Upper lobe of right lung (tissue), 1 donor: ENCODE measurements at regions not wholly inside any gene's neighbourhood (a gene's known extent, or its start where the extent isn't known, plus 50 kb on each side); places are given as distances from the start of the nearest gene placed in this dataset.

Experiments used
- ATAC-seq: fragments of 200-7000 bp; cut with Tn5 transposase; one replicate; pipeline ENCODE4 v1.9.1; 2020; ENCODE audit warnings: mild to moderate bottlenecking, moderate library complexity
- DNase-seq: peaks from one replicate; pipeline ENCODE4 v3.0.0-alpha.2; 2020
- H3K27ac ChIP-seq: fragments of 200-600 bp; one replicate; pipeline ENCODE4 v1.8.0; 2022
- H3K27me3 ChIP-seq: fragments of 200-600 bp; one replicate; pipeline ENCODE4 v1.8.0; 2022; ENCODE audit warnings: mild to moderate bottlenecking
- H3K36me3 ChIP-seq: fragments of 200-600 bp; one replicate; pipeline ENCODE4 v1.8.0; 2022
- H3K4me1 ChIP-seq: fragments of 200-600 bp; one replicate; pipeline ENCODE4 v1.8.0; 2022
- H3K4me3 ChIP-seq: fragments of 200-600 bp; one replicate; pipeline ENCODE4 v1.8.0; 2022; ENCODE audit warnings: mild to moderate bottlenecking
- H3K9me3 ChIP-seq: fragments of 200-600 bp; one replicate; pipeline ENCODE4 v1.8.0; 2022
- intact Hi-C: fragments of 100-400 bp; cut with DNase I; formaldehyde crosslinking; loops from one replicate; pipeline ENCODE4 v1.11.0; 2022
- TF ChIP-seq, protein P1 (sequence below): fragments of 200-600 bp; IDR thresholded peaks from one replicate; pipeline ENCODE4 v1.8.0; 2022; ENCODE audit warnings: antibody characterized with exemption
- donor health status: DM: no; HTN: yes; CAD: no; lungs with severe emphysema.

- Histone ChIP-seq H3K4me1 (no peaks in the 10 kb centered on the region), H3K27ac (no peak overlapping the region), H3K27me3 (peaks cover 10% of the 10 kb centered on the region), H3K4me3 (no peak overlapping the region), H3K36me3 (no peaks in the 10 kb centered on the region), H3K9me3 (no peaks in the 10 kb centered on the region)
- TF ChIP-seq, protein P1, sequence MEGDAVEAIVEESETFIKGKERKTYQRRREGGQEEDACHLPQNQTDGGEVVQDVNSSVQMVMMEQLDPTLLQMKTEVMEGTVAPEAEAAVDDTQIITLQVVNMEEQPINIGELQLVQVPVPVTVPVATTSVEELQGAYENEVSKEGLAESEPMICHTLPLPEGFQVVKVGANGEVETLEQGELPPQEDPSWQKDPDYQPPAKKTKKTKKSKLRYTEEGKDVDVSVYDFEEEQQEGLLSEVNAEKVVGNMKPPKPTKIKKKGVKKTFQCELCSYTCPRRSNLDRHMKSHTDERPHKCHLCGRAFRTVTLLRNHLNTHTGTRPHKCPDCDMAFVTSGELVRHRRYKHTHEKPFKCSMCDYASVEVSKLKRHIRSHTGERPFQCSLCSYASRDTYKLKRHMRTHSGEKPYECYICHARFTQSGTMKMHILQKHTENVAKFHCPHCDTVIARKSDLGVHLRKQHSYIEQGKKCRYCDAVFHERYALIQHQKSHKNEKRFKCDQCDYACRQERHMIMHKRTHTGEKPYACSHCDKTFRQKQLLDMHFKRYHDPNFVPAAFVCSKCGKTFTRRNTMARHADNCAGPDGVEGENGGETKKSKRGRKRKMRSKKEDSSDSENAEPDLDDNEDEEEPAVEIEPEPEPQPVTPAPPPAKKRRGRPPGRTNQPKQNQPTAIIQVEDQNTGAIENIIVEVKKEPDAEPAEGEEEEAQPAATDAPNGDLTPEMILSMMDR: no peak
- intact Hi-C loops: no loop called here
- no peak for DNase-seq
- ATAC-seq: no peak
These were observed 276.9 kb downstream of the TCF7L2 start for GRCh38 chr10:113226831-113227445.

DNA sequence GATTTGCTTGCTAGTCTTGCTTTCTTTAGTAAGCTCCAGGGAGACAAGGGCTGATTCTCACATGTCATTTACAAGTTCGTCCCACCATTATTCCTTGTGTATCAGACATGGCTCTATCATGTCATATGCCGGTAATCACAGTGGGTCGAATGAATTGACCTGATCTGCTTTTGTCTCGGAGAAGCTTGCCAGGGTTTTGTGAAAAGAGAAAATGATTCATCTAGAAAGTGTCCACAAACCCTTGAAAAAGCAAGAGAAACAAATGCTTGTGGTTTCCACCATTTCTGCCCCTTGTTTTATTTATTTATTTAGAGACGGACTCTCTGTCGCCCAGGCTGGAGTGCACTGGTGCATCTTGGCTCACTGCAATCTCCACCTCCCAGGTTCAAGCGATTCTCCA lies 278.5 kb downstream of the TCF7L2 start:
- intact Hi-C loops: no loop called here
- Histone ChIP-seq H3K27me3 (peaks cover 10% of the 10 kb centered on the region), H3K4me1 (no peaks in the 10 kb centered on the region), H3K27ac (no peak overlapping the region), H3K9me3 (no peaks in the 10 kb centered on the region), H3K36me3 (no peaks in the 10 kb centered on the region), H3K4me3 (no peak overlapping the region)
- TF ChIP-seq, protein P1: no peak
- DNase-seq (no peak), ATAC-seq (no peak)

DNA sequence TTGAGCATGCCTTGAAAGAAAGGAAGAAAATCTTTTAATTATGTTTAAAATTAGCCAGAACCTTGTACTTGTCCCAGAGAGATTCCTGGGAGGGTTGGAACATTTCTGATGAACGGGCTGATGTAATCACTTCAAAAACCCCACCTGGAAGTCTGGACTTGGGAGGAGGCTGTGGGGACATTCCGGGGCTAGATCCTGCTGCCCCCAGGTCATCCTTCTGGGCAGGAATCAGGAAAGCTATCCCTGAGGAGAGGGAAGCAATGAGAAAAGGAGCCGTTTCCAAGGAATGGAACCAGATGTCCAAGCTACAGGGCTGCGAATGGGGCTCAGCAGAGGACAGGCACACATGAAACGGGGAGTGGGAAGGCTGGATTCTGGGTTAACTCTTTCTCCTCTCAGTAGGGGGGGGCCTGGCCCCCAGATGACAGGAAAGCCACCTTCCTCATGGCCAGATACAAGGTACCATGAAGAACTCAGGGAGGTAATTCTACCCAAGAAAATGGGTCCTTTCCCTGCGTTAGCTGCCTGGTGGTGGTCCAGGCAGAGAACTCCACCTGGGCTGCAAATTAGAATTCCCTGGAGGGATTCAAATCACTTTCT lies 280.1 kb downstream of the TCF7L2 start:
- Histone ChIP-seq H3K27me3 (no peaks in the 10 kb centered on the region), H3K4me3 (no peak overlapping the region), H3K27ac (no peak overlapping the region), H3K4me1 (no peaks in the 10 kb centered on the region), H3K36me3 (no peaks in the 10 kb centered on the region), H3K9me3 (no peaks in the 10 kb centered on the region)
- DNase-seq (no peak), ATAC-seq (no peak)
- TF ChIP-seq, protein P1: no peak
- intact Hi-C loops: no loop called here

DNA sequence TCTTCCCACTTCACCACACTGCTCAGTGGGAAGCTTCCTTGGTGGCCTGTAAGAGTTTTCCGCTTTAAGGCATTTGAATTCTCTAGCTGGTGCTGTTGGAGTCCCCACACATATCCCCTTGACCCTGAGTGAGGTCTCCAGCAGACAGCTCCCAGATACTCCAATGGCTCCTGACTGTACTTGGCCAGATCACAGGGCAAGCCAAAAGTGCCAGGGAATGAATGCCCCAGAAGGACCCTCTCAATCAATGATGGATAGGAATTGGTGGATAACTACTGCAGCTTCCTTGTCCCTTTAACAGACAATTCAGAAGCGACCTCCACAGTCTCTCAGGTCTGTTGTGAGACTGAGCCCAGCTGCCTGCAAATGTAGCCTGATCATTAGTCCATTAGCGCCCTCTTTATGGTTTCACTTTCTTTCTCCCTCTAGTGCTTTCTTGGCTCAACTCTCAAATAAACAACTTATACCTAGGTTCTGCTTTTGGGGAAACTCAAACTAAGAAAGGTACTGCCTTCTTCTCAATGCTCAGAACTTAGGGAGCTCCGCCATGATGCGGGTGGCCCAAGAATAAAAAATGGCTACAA lies 283.0 kb downstream of the TCF7L2 start:
- Histone ChIP-seq H3K27ac (no peak overlapping the region), H3K4me1 (no peaks in the 10 kb centered on the region), H3K9me3 (no peaks in the 10 kb centered on the region), H3K36me3 (no peaks in the 10 kb centered on the region), H3K4me3 (no peak overlapping the region), H3K27me3 (no peaks in the 10 kb centered on the region)
- TF ChIP-seq, protein P1: no peak
- no peak for DNase-seq
- peak; percentile 42 for ATAC-seq
- intact Hi-C loops: no loop called here

GRCh38 chr10:113234481-113234880 lies 284.4 kb downstream of the TCF7L2 start:
- Histone ChIP-seq H3K27me3 (no peaks in the 10 kb centered on the region), H3K4me3 (no peak overlapping the region), H3K27ac (no peak overlapping the region), H3K9me3 (no peaks in the 10 kb centered on the region), H3K36me3 (no peaks in the 10 kb centered on the region), H3K4me1 (no peaks in the 10 kb centered on the region)
- DNase-seq (no peak), ATAC-seq (no peak)
- TF ChIP-seq, protein P1: no peak
- intact Hi-C loops: no loop called here
